NCI-H2081 treated with DMSO at 0.1 percent for 48 hours (cell line): ENCODE measurements at regions not wholly inside any gene's neighbourhood (a gene's known extent, or its start where the extent isn't known, plus 50 kb on each side); places are given as distances from the start of the nearest gene placed in this dataset.
A peak's percentile ranks its signal among the peaks of the same experiment; 100 is the strongest.

ENCODE experiments used
- DNase-seq: peaks from one replicate; lab custom pipeline; 2025; lab: John Stamatoyannopoulos, UW

- DNase-seq = no peak
These were observed 216.0 kb downstream of the SCG2 start for GRCh38 chr2:223386189-223386588.

- no peak for DNase-seq
These were observed 215.2 kb downstream of the SCG2 start for GRCh38 chr2:223386984-223387383.

- DNase-seq = no peak
These were observed 212.5 kb downstream of the SCG2 start for GRCh38 chr2:223389624-223390023.

GRCh38 chr2:223396993-223397392 lies 205.2 kb downstream of the SCG2 start:
- DNase-seq = no peak

GRCh38 chr2:223399357-223399957 lies 202.7 kb downstream of the SCG2 start:
- no peak for DNase-seq

GRCh38 chr2:223404616-223405015 lies 197.5 kb downstream of the SCG2 start:
- no peak for DNase-seq

GRCh38 chr2:223414646-223415045 lies 187.5 kb downstream of the SCG2 start:
- no peak for DNase-seq

GRCh38 chr2:223415071-223415470 lies 187.1 kb downstream of the SCG2 start:
- no peak for DNase-seq

GRCh38 chr2:223416815-223417610 lies 185.1 kb downstream of the SCG2 start:
- DNase-seq = no peak

- DNase-seq = no peak
These were observed 184.0 kb downstream of the SCG2 start for GRCh38 chr2:223418131-223418530.

- no peak for DNase-seq
These were observed 183.5 kb downstream of the SCG2 start for GRCh38 chr2:223418604-223419199.

GRCh38 chr2:223420048-223420447 lies 182.1 kb downstream of the SCG2 start:
- no peak for DNase-seq

- no peak for DNase-seq
These were observed 170.7 kb downstream of the SCG2 start for GRCh38 chr2:223431479-223431878.

GRCh38 chr2:223433461-223433860 lies 168.7 kb downstream of the SCG2 start:
- no peak for DNase-seq

GRCh38 chr2:223437788-223438187 lies 164.4 kb downstream of the SCG2 start:
- DNase-seq = no peak

- DNase-seq = no peak
These were observed 163.0 kb downstream of the SCG2 start for GRCh38 chr2:223439184-223439583.

GRCh38 chr2:223439786-223440185 lies 162.4 kb downstream of the SCG2 start:
- no peak for DNase-seq

- no peak for DNase-seq
These were observed 159.3 kb downstream of the SCG2 start for GRCh38 chr2:223442847-223443246.

GRCh38 chr2:223450246-223450645 lies 151.9 kb downstream of the SCG2 start:
- DNase-seq = no peak

GRCh38 chr2:223457301-223457700 lies 144.9 kb downstream of the SCG2 start:
- no peak for DNase-seq

- DNase-seq = peak; percentile 28
These were observed 142.7 kb downstream of the SCG2 start for GRCh38 chr2:223459328-223459939.

GRCh38 chr2:223460209-223460608 lies 142.0 kb downstream of the SCG2 start:
- DNase-seq = peak; percentile 25

GRCh38 chr2:223460774-223461211 lies 141.4 kb downstream of the SCG2 start:
- no peak for DNase-seq
